ENCODE measurements at regions not wholly inside any gene's neighbourhood (a gene's known extent, or its start where the extent isn't known, plus 50 kb on each side); places are given as distances from the start of the nearest gene placed in this dataset.
"Not testable (repeated sequence)": the region's sequence is repeated elsewhere in the genome, so short reads cannot be mapped to it uniquely, and the experiment has no call there.

- no peak for DNase-seq
Measured at GRCh38 chr13:33561627-33562026, 256.3 kb upstream of the RFC3 start.

DNA sequence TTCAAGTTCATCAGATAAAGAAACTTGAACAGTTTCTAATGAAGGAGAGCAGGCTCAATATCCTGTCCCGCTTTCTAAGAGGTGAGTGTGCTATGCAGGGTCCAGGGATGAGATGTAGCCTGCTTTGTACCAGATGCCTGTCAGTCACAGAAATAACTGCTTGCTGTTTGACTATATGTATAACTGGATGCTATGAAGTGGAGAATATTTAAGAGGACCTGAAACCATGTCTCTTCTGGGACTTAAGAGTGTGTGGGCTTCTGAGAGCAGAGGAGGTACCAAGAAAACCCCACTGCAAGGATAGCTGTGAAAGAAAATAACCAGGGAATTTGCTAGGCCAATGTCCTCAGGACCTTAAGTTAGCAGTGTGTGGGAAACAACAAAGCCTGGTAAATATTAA is 246.3 kb upstream of the RFC3 start:
- no peak for DNase-seq

DNA sequence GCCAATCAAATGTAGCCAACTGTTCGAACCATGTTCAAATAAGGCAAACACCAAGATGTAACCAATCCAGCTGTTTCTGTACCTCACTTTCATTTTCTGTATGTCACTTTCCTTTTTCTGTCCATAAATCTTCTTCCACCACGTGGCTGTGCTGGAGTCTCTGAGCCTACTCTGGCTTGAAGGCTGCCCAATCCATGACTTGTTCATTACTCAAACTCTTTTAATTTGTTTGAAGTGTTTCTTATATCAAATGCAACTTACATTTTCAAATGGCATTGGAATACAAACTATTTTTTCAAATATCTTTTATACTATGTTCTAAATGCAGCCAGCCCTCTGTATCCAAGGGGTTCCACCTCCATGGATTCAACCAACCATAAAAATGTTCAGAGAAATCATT is 245.6 kb upstream of the RFC3 start:
- not testable (repeated sequence) for DNase-seq

DNA sequence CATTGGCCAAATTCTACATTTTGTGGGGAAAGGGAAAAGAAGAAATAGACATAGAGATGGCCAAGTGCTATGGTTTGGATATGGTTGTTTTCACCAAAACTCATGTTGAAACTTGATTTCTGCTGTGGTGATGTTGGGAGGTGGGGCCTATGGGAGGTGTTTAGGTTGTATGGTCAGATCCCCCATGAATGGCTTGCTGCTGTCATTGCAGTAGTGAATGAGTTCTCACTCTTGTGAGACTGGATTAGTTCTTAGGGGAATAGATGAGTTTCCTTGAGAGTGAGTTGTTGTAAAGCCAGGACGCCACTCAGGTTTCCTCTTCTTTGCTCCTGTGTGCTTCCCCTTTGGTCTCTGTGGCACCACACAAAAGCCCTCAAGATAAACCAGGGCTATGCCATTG is 242.6 kb upstream of the RFC3 start:
- DNase-seq: no peak

DNA sequence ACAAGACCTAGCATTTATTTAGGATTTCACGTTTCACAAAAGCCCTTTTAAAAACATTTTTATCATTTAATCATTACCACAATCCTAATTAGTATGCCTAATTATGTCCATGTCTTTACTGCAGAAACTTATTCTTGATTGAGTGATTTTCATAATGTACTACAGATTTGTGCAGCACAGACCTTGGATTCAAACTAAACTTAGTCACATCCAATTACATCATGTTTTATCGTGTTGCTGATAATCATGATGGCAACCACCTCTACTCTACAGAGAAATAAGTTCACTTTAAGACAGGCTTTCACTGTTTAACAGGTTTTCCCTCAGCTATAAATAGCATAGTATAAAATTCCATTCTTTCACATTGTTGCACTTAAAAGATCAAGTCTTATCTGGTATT is 240.9 kb upstream of the RFC3 start:
- DNase-seq: no peak

DNA sequence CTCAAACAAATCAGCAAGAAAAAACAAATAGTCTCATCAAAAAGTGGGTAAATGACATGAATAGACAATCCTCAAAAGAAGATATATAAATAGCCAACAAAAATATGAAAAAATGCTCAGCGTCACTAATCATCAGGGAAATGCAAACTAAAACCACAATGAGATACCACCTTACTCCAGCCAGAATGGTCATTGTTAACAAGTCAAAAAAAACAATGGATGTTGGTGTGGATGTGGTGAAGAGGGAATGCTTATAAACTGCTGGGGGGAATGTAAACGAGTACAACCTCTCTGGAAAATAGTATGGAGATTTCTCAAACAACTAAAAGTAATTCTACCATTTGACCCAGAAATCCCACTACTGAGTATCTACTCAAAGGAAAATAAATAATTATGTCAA is 239.2 kb upstream of the RFC3 start:
- no peak for DNase-seq

GRCh38 chr13:33582121-33582520 is 235.8 kb upstream of the RFC3 start:
- DNase-seq: no peak

DNA sequence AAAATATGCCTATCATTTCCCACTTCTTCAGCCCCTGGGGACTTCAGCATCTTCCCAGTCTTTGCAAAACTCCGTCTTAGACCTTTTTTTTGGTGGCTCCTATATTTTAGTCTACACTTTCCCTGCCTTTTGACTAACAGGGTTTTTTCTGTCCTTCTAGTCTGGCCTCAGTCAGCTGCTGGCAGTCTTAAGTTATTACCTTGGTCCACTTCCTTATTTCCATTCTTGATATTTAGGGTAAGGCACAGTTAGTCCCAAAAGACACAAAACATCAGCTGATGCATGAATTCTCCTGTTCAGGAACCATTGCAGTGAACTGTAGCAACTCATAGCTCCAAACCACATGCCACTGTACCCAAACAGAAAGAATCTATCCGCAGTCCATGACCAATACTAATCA is 234.6 kb upstream of the RFC3 start:
- no peak for DNase-seq

GRCh38 chr13:33590936-33591335 is 227.0 kb upstream of the RFC3 start:
- DNase-seq: no peak

DNA sequence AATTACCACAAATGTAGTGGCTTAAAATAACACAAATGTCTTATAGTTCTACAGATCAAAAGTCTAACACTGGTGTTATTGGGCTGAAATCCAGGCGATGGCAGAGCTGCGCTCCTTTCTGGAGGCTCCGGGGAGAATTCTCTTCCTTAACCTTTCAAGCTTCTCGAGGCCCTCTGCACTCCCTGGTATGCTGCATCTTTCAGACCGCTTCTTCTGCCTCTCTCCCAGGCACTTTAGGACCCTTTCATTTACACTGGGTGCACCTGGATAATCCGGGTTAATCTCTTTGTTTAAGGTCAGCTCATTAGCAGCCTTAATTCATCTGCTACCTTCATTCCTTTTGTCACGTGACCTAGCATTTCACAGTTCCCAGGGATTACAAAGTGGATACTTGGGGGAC is 211.3 kb upstream of the RFC3 start:
- DNase-seq: no peak

- peak; percentile 52 for DNase-seq
Measured at GRCh38 chr13:33610438-33611120, 207.4 kb upstream of the RFC3 start.

- DNase-seq: no peak
Measured at GRCh38 chr13:33611121-33611805, 206.7 kb upstream of the RFC3 start.

- no peak for DNase-seq
Measured at GRCh38 chr13:33612641-33613638, 205.0 kb upstream of the RFC3 start.

DNA sequence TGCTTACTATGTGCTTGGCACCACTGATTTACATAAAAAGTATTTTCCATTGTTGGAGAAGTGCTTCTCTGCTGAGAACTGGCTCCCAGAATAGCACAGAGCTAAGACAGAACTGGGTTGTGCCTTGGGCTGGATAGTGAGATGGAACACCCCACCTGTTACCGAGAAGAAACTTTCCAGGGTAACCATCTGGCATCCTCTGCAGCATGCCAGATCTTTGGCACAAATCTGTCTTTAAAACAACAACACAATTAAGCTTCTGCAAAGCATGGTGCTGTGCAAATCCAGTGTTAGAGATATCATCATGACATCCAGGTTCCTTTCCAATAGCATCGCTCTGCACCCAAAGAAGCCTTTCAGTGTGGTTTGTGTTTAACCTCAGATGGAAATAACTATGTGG is 202.5 kb upstream of the RFC3 start:
- DNase-seq: no peak

DNA sequence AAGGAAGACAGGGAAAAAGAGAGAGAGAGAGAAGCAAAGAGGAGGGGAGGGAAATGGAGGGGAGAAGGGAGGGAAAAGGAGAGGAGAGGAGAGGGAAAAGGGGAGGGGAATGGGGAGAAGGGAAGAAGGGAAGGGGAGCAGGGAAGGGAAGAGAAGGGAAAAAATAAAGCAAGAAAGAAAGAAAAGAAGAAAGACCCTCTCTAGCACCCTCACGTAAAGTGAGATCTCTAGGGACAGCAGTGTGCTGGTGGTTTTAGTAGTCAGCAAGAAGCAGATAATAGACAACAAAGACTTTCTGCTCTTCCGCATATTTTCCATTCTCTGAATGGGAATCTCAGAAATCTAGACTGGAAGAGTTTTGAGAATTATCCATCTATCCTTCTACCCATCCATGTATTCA is 201.8 kb upstream of the RFC3 start:
- DNase-seq: no peak

DNA sequence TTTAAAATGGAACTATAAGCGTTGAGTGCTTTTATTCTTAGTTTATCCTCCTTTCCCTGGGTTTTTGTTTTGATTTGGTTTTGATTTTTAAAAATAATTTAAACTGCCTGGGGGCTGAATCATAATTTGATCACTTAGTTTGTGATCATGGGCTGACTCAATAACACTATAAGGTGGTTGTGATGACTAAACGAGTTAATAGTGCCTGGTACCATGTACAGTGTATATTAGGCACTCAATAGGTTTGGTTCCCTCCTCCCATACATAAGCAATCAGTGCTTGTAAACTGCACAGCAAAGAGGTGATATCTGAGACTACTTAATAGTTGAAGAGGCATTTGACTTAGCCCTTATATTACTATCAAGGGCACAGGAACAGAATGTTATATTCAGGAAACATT is 200.9 kb upstream of the RFC3 start:
- no peak for DNase-seq

- DNase-seq: no peak
Measured at GRCh38 chr13:33624253-33624652, 193.7 kb upstream of the RFC3 start.

GRCh38 chr13:33624740-33625139 is 193.2 kb upstream of the RFC3 start:
- no peak for DNase-seq

DNA sequence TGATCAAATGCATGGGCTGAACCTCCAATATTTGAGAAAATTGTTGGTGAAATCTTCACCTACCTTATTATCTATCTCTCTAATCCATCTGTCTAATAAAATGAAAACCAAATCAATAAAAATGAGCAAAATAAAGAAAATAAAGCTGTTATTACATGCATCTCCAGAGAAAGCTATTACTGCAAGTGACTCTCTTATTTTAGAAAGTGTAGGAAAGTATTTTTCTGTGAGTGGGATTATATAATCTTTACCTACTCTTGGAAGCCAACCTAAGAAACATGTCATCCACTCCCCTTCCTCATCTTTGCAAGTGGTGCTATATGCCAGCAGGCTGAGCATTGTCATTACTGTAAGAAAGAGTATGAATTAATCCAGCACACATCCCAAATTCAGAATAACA is 191.5 kb upstream of the RFC3 start:
- DNase-seq: no peak

DNA sequence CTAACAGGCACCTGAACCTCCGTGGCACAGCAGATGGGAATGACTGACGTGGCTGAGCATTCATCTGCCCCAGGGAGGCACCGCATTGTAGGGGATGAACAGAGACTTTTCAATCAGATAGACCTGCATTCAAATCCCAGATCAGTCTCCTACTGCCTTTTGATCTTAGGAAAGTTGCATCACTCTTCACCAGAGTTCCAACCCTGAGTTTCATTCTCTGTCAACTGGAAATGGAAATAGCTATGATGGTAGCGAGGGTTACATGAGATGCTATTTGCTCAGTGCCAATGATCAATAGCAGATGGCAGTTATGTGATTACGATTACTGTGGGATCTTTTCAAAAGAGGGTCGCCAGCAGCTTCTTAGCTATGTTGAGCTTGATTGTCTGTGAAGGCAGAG is 189.3 kb upstream of the RFC3 start:
- DNase-seq: no peak

- no peak for DNase-seq
Measured at GRCh38 chr13:33629605-33630360, 188.2 kb upstream of the RFC3 start.

DNA sequence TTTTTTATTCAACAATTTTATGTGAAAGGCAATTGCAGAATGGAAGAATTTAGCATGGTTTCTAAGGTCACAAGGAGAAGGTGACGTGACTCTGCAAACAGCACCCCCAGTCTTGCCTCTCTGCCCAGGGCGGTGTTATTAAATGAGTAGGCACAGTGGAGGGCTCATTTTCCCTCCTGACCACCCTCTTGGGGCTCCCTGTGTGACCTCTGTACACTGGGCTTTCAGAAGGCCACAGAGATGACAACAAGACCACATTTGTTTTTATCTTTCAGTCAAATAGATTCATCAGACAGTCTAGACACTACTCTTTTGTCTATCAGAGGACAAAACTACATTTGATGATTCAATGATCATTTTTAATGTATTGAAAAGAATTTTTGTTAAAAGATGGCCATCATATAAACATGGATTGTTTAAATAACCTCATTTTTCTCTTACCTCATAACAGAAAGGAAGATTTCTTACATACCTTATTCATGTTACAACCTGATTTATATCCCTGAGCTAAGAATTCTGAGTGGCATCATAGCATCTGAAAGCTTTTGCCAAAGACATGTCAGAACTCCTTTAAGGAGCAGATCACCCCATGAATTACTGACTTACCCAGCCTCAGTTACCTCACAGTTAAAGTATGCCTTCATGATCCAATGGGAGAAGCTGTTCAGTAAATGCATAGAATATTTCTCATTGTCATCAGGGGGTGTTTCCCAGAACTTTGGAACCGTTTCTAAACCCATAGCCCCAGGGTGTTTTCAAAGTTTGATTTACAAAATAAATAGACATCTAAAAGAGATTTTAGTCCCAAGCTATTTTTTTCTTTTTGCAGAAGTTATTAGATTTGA is 184.0 kb upstream of the RFC3 start:
- no peak for DNase-seq
